ENCODE measurements at regions not wholly inside any gene's neighbourhood (a gene's known extent, or its start where the extent isn't known, plus 50 kb on each side); places are given as distances from the start of the nearest gene placed in this dataset.
A peak's percentile ranks its signal among the peaks of the same experiment; 100 is the strongest.

- TF ChIP-seq CTCF (conservative IDR thresholded peaks at IDR 0.05; ENCODE audit: low read depth, low read length), result no peak
- H3K4me3 ChIP-seq (ENCODE audit: low read depth, low read length), result no peak overlapping the region
- DNase-seq (ENCODE audit: low read depth), result no peak
Measured at GRCh38 chr11:19336331-19336730, 95.6 kb upstream of the E2F8 start.

GRCh38 chr11:19332476-19332875 lies 91.7 kb upstream of the E2F8 start:
- no peak overlapping the region for H3K4me3 ChIP-seq (ENCODE audit: low read depth, low read length)
- no peak for TF ChIP-seq CTCF (conservative IDR thresholded peaks at IDR 0.05; ENCODE audit: low read depth, low read length)
- no peak for DNase-seq (ENCODE audit: low read depth)

- no peak overlapping the region for H3K4me3 ChIP-seq (ENCODE audit: low read depth, low read length)
- no peak for DNase-seq (ENCODE audit: low read depth)
- TF ChIP-seq CTCF (conservative IDR thresholded peaks at IDR 0.05; ENCODE audit: low read depth, low read length), result no peak
Measured at GRCh38 chr11:19330416-19330815, 89.7 kb upstream of the E2F8 start.

GRCh38 chr11:19329970-19330369 lies 89.2 kb upstream of the E2F8 start:
- no peak for DNase-seq (ENCODE audit: low read depth)
- TF ChIP-seq CTCF (conservative IDR thresholded peaks at IDR 0.05; ENCODE audit: low read depth, low read length), result no peak
- no peak overlapping the region for H3K4me3 ChIP-seq (ENCODE audit: low read depth, low read length)

GRCh38 chr11:19328586-19329311 lies 88.0 kb upstream of the E2F8 start:
- no peak for TF ChIP-seq CTCF (conservative IDR thresholded peaks at IDR 0.05; ENCODE audit: low read depth, low read length)
- no peak overlapping the region for H3K4me3 ChIP-seq (ENCODE audit: low read depth, low read length)
- no peak for DNase-seq (ENCODE audit: low read depth)

- no peak overlapping the region for H3K4me3 ChIP-seq (ENCODE audit: low read depth, low read length)
- no peak for TF ChIP-seq CTCF (conservative IDR thresholded peaks at IDR 0.05; ENCODE audit: low read depth, low read length)
- no peak for DNase-seq (ENCODE audit: low read depth)
Measured at GRCh38 chr11:19327280-19327679, 86.5 kb upstream of the E2F8 start.

- H3K4me3 ChIP-seq (ENCODE audit: low read depth, low read length), result no peak overlapping the region
- peak; percentile 63 for DNase-seq (ENCODE audit: low read depth)
- TF ChIP-seq CTCF (conservative IDR thresholded peaks at IDR 0.05; ENCODE audit: low read depth, low read length), result peak; percentile 54
Measured at GRCh38 chr11:19326499-19326898, 85.8 kb upstream of the E2F8 start.
